B cell (primary cell): ENCODE measurements at regions not wholly inside any gene's neighbourhood (a gene's known extent, or its start where the extent isn't known, plus 50 kb on each side); places are given as distances from the start of the nearest gene placed in this dataset.

ENCODE experiments used
- CTCF ChIP-seq: fragments of 200-600 bp; IDR thresholded peaks from one replicate; pipeline ENCODE4 v1.8.0; 2022; ENCODE audit warnings: antibody characterized with exemption, mild to moderate bottlenecking
- EZH2 ChIP-seq: IDR thresholded peaks from 2 replicates; pipeline ENCODE4 v1.6.1; 2012; ENCODE audit warnings: borderline replicate concordance, low read depth, mild to moderate bottlenecking, moderate library complexity, low read length; ENCODE audit not compliant: insufficient read depth, poor library complexity, severe bottlenecking

GRCh38 chr15:69865369-69865768, 232.3 kb downstream of the TLE3 start:
- TF ChIP-seq EZH2 (no peak), CTCF (no peak)
